H9 (cell line): ENCODE measurements at regions not wholly inside any gene's neighbourhood (a gene's known extent, or its start where the extent isn't known, plus 50 kb on each side); places are given as distances from the start of the nearest gene placed in this dataset.

Experiments
- DNase-seq: peaks from one replicate; pipeline ENCODE4 v3.0.0-alpha.2; 2017
- H2AFZ ChIP-seq: one replicate; pipeline ENCODE4 v1.6.1; 2013; ENCODE audit warnings: mild to moderate bottlenecking, low read length, control low read depth, moderate library complexity
- H2AK5ac ChIP-seq: 2 replicates; pipeline ENCODE4 v1.6.1; 2013; ENCODE audit warnings: low read length, control low read depth, mixed read lengths; ENCODE audit not compliant: insufficient read length
- H2BK120ac ChIP-seq: one replicate; pipeline ENCODE4 v1.6.1; 2013; ENCODE audit warnings: low read depth, mild to moderate bottlenecking, low read length, control low read depth, inconsistent platforms; ENCODE audit not compliant: poor library complexity, severe bottlenecking
- H2BK12ac ChIP-seq: 2 replicates; pipeline ENCODE4 v1.6.1; 2013; ENCODE audit warnings: low read length, control low read depth, mixed read lengths, low read depth; ENCODE audit not compliant: insufficient read length
- H2BK15ac ChIP-seq: 2 replicates; pipeline ENCODE4 v1.6.1; 2013; ENCODE audit warnings: low read depth, low read length, control low read depth
- H2BK20ac ChIP-seq: one replicate; pipeline ENCODE4 v1.6.1; 2013; ENCODE audit warnings: low read depth, mild to moderate bottlenecking, low read length, control low read depth, inconsistent platforms; ENCODE audit not compliant: poor library complexity, severe bottlenecking
- H2BK5ac ChIP-seq: 2 replicates; pipeline ENCODE4 v1.6.1; 2013; ENCODE audit warnings: low read length, control low read depth, mixed read lengths; ENCODE audit not compliant: insufficient read length
- H3K14ac ChIP-seq: 2 replicates; pipeline ENCODE4 v1.6.1; 2013; ENCODE audit warnings: low read length, control low read depth; ENCODE audit not compliant: insufficient read depth
- H3K18ac ChIP-seq: 2 replicates; pipeline ENCODE4 v1.6.1; 2013; ENCODE audit warnings: low read depth, mild to moderate bottlenecking, mixed read lengths, low read length, control low read depth; ENCODE audit not compliant: insufficient read length
- H3K23ac ChIP-seq: 2 replicates; pipeline ENCODE4 v1.6.1; 2013; ENCODE audit warnings: low read length, control low read depth, mixed read lengths, low read depth; ENCODE audit not compliant: insufficient read length
- H3K23me2 ChIP-seq: 2 replicates; pipeline ENCODE4 v1.6.1; 2013; ENCODE audit warnings: low read depth, mild to moderate bottlenecking, mixed read lengths, low read length, control low read depth; ENCODE audit not compliant: insufficient read length, poor library complexity, severe bottlenecking
- H3K27ac ChIP-seq: 2 replicates; pipeline ENCODE4 v1.5.1; 2013; ENCODE audit warnings: low read length, control low read depth, mixed read lengths, low read depth; ENCODE audit not compliant: insufficient read length
- H3K27me3 ChIP-seq: 2 replicates; pipeline ENCODE4 v1.6.1; 2013; ENCODE audit warnings: low read length, control low read depth, inconsistent platforms; ENCODE audit not compliant: insufficient read depth
- H3K4ac ChIP-seq: 2 replicates; pipeline ENCODE4 v1.6.1; 2013; ENCODE audit warnings: low read depth, mild to moderate bottlenecking, control low read depth, inconsistent platforms, low read length, moderate library complexity
- H3K4me1 ChIP-seq: 2 replicates; pipeline ENCODE4 v1.6.1; 2013; ENCODE audit warnings: low read length, control low read depth, inconsistent platforms; ENCODE audit not compliant: insufficient read depth
- H3K4me2 ChIP-seq: 2 replicates; pipeline ENCODE4 v1.6.1; 2013; ENCODE audit warnings: low read length, control low read depth, mixed read lengths; ENCODE audit not compliant: insufficient read length, insufficient read depth
- H3K56ac ChIP-seq: 2 replicates; pipeline ENCODE4 v1.6.1; 2013; ENCODE audit warnings: low read depth, mild to moderate bottlenecking, mixed read lengths, low read length, control low read depth; ENCODE audit not compliant: insufficient read length
- H3K79me1 ChIP-seq: 2 replicates; pipeline ENCODE4 v1.6.1; 2013; ENCODE audit warnings: low read depth, mild to moderate bottlenecking, moderate library complexity, low read length, control low read depth, inconsistent platforms; ENCODE audit not compliant: insufficient read depth, poor library complexity, severe bottlenecking
- H3K79me2 ChIP-seq: 2 replicates; pipeline ENCODE4 v1.6.1; 2013; ENCODE audit warnings: low read length, control low read depth, inconsistent platforms; ENCODE audit not compliant: insufficient read depth
- H3K9ac ChIP-seq: 2 replicates; pipeline ENCODE4 v1.6.1; 2013; ENCODE audit warnings: low read length, control low read depth, mixed read lengths; ENCODE audit not compliant: insufficient read length; ENCODE audit errors: extremely low read depth
- H3K9me3 ChIP-seq: one replicate; pipeline ENCODE4 v1.6.1; 2013; ENCODE audit warnings: low read depth, low read length, inconsistent platforms; ENCODE audit not compliant: control insufficient read depth
- H3T11ph ChIP-seq: one replicate; pipeline ENCODE4 v1.6.1; 2013; ENCODE audit warnings: mild to moderate bottlenecking, low read length, control low read depth, inconsistent platforms
- H4K20me1 ChIP-seq: one replicate; pipeline ENCODE4 v1.6.1; 2013; ENCODE audit not compliant: control insufficient read depth, insufficient read length, insufficient read depth
- H4K5ac ChIP-seq: 2 replicates; pipeline ENCODE4 v1.6.1; 2013; ENCODE audit warnings: low read depth, mild to moderate bottlenecking, mixed read lengths, low read length, control low read depth; ENCODE audit not compliant: insufficient read length
- H4K8ac ChIP-seq: replicated peaks from 2 replicates; pipeline ENCODE4 v1.6.1; 2013; ENCODE audit warnings: low read length, control low read depth, mixed read lengths, low read depth; ENCODE audit not compliant: insufficient read length
- H4K91ac ChIP-seq: 2 replicates; pipeline ENCODE4 v1.6.1; 2013; ENCODE audit warnings: low read depth, mild to moderate bottlenecking, moderate library complexity, mixed read lengths, low read length, control low read depth; ENCODE audit not compliant: insufficient read length
- H3K27ac Mint-ChIP-seq, 3 experiments: 2 replicates in 2 of 3; 3 replicates in 1 of 3; pipeline ENCODE4 v1.8.0; 2020 to 2021; ENCODE audit warnings: mixed read lengths in 3 of 3, mild to moderate bottlenecking in 1 of 3, moderate library complexity in 1 of 3
- H3K27me3 Mint-ChIP-seq: 2 replicates; pipeline ENCODE4 v1.8.0; 2021; ENCODE audit warnings: low read depth, mild to moderate bottlenecking, moderate library complexity, mixed read lengths
- H3K36me3 Mint-ChIP-seq, 3 experiments: 2 replicates in 2 of 3; 3 replicates in 1 of 3; pipeline ENCODE4 v1.8.0; 2020 to 2021; ENCODE audit warnings: low read depth in 3 of 3, mixed read lengths in 3 of 3; ENCODE audit not compliant: insufficient read depth in 1 of 3
- H3K4me1 Mint-ChIP-seq, 2 experiments: 2 replicates each; pipeline ENCODE4 v1.8.0; 2020; ENCODE audit warnings: mixed read lengths in 2 of 2
- H3K4me3 Mint-ChIP-seq, 2 experiments: 2 replicates in 1 of 2; 3 replicates in 1 of 2; pipeline ENCODE4 v1.8.0; 2020 to 2021; ENCODE audit warnings: mild to moderate bottlenecking in 2 of 2, mixed read lengths in 2 of 2, moderate library complexity in 1 of 2
- H3K9me3 Mint-ChIP-seq, 2 experiments: 2 replicates in 1 of 2; 3 replicates in 1 of 2; pipeline ENCODE4 v1.8.0; 2020; ENCODE audit warnings: mild to moderate bottlenecking in 2 of 2, mixed read lengths in 2 of 2, moderate library complexity in 1 of 2
- TF ChIP-seq, protein P1 (sequence below): fragments of 200-600 bp; sonication (generic); conservative IDR thresholded peaks from 3 replicates; pipeline ENCODE4 v1.8.0; 2021; ENCODE audit warnings: antibody characterized with exemption, mild to moderate bottlenecking

DNA sequence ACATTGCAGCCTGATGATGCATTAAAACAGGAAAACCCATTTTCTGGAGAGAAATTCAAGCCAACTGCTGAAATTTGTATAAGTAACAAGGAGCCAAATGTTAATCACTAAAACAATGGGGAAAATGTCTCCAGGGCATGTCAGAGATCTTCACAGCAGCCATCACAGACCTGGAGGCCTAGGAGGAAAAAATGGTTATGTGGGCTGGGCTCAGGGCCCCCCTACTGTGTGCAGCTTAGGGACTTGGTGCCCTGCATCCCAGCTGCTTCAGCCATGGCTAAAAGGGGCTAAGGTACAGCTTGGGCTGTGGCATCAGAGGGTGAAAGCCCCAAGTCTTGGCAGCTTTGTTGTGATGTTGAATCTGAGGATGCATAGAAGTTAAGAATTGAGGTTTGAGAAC is 479.8 kb downstream of the BCKDHB start:
- H3K4me1 ChIP-seq, result no peaks in the 10 kb centered on the region
- no peaks in the 10 kb centered on the region for H3K79me2 ChIP-seq
- no peaks in the 10 kb centered on the region for H3K27me3 Mint-ChIP-seq
- no peaks in the 10 kb centered on the region for H3K4me1 Mint-ChIP-seq
- no peak overlapping the region for H3K18ac ChIP-seq
- H3T11ph ChIP-seq, result no peak overlapping the region
- no peak overlapping the region for H3K9ac ChIP-seq
- H4K91ac ChIP-seq, result no peak overlapping the region
- H2BK120ac ChIP-seq, result no peak overlapping the region
- H2AK5ac ChIP-seq, result no peak overlapping the region
- H3K27ac Mint-ChIP-seq, result no peak overlapping the region
- peaks cover 15 to 29% (median 20%) of the 10 kb centered on the region in 3 experiments for H3K36me3 Mint-ChIP-seq
- no peak overlapping the region for H4K5ac ChIP-seq
- no peaks in the 10 kb centered on the region for H3K23me2 ChIP-seq
- no peak overlapping the region for H3K4me3 Mint-ChIP-seq
- H4K20me1 ChIP-seq, result no peaks in the 10 kb centered on the region
- no peak overlapping the region for H3K23ac ChIP-seq
- H3K27me3 ChIP-seq, result no peaks in the 10 kb centered on the region
- no peak overlapping the region for H2BK20ac ChIP-seq
- TF ChIP-seq, protein P1, sequence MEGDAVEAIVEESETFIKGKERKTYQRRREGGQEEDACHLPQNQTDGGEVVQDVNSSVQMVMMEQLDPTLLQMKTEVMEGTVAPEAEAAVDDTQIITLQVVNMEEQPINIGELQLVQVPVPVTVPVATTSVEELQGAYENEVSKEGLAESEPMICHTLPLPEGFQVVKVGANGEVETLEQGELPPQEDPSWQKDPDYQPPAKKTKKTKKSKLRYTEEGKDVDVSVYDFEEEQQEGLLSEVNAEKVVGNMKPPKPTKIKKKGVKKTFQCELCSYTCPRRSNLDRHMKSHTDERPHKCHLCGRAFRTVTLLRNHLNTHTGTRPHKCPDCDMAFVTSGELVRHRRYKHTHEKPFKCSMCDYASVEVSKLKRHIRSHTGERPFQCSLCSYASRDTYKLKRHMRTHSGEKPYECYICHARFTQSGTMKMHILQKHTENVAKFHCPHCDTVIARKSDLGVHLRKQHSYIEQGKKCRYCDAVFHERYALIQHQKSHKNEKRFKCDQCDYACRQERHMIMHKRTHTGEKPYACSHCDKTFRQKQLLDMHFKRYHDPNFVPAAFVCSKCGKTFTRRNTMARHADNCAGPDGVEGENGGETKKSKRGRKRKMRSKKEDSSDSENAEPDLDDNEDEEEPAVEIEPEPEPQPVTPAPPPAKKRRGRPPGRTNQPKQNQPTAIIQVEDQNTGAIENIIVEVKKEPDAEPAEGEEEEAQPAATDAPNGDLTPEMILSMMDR, result no peak
- peaks cover 25 to 28% of the 10 kb centered on the region in 2 experiments for H3K9me3 Mint-ChIP-seq
- no peaks in the 10 kb centered on the region for H3K79me1 ChIP-seq
- H2BK15ac ChIP-seq, result no peak overlapping the region
- DNase-seq, result no peak
- H2BK5ac ChIP-seq, result no peak overlapping the region
- no peak overlapping the region for H3K4ac ChIP-seq
- H3K9me3 ChIP-seq, result no peaks in the 10 kb centered on the region
- H3K14ac ChIP-seq, result no peak overlapping the region
- no peak overlapping the region for H3K56ac ChIP-seq
- no peak overlapping the region for H2BK12ac ChIP-seq
- no peak overlapping the region for H2AFZ ChIP-seq
- H3K27ac ChIP-seq, result no peak overlapping the region
- H4K8ac ChIP-seq, result no peak overlapping the region
- no peak overlapping the region for H3K4me2 ChIP-seq
